ENCODE measurements at regions not wholly inside any gene's neighbourhood (a gene's known extent, or its start where the extent isn't known, plus 50 kb on each side); places are given as distances from the start of the nearest gene placed in this dataset.
"Not testable (repeated sequence)": the region's sequence is repeated elsewhere in the genome, so short reads cannot be mapped to it uniquely, and the experiment has no call there.

DNA sequence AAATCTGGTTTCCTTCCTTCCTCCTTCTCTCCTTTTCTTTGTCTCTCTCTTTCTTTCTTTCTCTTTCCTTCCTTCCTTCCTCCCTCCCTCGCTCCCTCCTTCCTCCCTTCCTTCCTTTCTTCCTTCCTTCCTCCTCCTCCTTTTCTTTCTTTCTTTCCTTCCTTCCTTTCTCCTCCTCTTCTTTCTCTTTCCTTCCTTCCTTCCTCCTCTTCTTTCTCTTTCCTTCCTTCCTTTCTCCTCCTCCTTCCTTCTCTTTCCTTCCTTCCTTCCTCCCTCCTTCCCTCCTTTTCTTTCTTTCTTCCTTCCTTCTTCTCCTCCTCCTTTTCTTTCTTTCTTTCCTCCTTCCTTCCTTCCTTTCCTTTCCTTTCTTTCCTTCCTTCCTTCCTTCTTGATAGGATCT is 61.2 kb downstream of the VIP start:
- DNase-seq: no peak

DNA sequence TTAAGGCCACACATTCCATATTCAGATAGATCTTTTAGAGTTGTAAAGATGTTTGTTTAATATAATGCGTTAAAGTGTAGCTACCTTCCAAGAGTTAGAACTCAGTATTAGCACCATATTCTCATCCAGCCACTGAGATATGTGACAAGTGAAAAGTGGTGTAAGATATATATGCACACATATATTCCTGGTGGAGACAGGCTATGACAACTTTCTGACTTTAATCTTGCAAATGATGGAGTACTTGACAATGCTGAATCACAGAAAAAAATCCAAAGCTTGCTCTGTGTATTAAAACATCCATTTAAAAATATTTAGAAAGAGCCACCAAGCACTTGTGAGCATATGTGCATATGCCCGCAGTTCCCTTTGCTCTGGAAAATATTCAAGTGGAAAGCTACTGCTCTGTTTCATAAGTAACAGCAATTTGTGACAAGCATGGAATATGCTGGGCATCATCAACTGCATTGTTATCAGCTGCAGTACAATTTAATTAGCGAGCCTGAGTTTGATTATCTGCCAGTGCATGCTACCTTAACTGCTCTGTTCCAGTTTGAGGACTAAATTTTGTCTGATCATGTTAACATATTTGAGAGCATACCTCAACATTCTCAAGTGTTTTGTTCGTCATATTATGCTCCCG is 64.8 kb downstream of the VIP start:
- DNase-seq: no peak

DNA sequence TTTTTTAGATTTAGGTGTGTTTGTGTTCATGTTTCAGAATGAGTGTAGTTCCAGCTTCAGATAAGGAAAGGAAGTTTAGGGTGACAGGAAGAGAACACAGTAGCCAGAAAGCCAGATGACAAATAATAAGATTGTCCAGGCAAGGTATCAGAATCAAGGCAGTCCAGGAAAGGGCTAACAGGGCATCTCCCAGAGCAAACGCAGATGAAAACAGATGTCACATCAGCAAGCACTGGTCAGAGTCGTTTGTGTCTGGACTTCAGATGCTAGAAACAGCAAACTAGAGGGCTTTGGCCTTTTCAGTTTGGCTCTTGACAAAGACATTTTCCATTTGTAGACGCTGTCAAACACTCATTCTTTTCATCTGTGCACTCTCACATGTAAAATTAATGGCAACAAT is 65.5 kb downstream of the VIP start:
- no peak for DNase-seq

DNA sequence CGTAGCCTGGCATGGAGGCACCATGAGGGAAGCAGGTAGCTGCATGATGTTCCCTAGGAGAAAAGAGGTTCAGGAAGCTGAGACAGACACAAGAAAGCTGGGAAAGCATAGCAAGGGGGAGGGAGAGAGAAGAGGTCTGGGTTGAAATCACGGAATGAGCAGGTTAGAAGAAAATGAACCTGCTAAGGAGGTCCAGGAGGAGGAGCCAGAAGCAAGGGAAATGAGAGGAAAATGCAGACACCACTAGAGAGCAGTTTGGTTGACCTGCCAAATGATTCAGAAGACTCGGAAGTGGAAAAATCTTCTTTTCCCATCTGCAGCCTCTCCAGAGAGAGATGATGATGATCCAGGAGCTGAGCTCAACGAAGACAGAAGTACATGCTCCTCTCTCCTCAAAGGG is 70.9 kb downstream of the VIP start:
- no peak for DNase-seq

DNA sequence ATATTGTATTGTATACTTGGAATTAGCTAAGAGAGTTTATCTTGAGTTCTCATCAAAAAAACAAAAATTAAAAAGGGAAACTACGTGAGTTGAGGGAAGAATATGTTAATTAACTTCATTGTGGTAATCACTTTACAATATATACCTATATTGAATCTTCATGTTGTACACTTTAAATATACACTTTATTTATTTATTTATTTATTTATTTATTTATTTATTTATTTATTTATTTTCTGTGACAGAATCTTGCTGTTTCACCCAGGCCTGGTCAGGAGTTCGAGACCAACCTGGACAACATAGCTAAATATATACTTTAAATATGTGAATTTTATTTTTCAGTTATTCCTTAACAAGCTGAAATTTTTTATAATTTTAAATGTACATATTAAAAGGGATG is 74.1 kb downstream of the VIP start:
- no peak for DNase-seq

DNA sequence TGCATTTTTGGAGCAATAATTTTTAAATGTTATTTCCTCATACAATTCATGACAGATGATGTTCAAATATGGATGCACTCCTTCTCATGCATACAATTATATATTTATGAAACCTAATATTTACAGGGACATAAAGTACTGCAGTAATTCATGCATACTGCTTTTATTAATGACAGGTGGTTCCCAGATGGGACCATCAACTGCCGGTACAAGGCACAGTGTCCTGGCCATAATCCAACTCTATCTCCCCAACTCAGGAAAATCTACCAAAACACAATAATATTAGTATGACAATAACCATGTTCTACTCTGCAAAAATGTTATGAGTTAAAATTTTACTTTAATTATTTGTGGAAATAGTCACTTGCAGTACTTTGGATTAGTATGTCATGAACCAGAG is 77.8 kb downstream of the VIP start:
- DNase-seq: no peak

DNA sequence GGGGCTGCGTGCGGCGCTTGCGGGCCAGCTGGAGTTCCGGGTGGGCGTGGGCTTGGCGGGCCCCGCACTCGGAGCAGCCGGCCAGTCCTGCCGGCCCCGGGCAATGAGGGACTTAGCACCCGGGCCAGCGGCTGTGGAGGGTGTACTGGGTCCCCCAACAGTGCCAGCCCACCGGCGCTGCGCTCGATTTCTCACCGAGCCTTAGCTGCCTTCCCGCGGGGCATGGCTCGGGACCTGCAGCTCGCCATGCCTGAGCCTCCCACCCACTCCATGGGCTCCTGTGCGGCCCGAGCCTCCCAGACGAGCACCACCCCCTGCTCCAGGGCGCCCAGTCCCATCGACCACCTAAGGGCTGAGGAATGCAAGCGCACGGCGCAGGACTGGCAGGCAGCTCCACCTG is 83.8 kb downstream of the VIP start:
- not testable (repeated sequence) for DNase-seq

DNA sequence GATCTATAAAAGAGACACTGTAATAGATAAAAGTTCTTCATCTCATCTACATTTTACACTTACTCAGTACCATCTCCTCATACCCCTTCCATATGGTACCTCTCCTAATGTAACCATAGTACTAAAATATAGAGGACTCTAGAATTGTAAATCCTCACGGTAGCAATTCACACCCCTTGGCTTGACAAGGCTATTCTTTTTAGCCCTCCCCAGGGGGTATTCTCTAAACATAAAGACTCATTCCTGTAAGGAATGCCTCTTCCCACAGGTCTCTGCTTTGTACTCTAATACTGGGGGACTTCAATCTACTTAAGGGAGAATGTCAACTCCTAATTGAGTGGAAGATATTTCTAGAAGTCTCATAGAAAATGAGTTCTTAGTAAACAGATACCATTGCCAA is 85.9 kb downstream of the VIP start:
- DNase-seq: no peak

DNA sequence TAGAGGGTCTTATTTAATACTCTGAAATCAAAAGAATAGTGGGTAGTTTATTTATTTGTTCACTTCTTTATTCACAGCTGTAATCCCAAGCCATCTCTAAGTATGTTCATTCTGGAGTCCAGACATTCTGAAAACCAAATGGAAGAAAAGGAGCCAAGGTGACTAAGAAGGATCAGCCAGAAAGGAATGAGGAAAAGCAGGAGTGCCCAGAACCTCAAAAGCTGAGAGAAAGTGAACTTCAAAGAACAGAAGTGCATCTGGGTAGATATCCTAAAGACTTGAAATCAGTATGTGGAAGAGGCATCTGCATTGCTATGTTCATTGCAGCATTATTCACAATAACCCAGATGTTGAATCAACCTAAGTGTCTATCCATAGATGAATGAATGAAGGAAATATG is 94.8 kb downstream of the VIP start:
- DNase-seq: no peak

DNA sequence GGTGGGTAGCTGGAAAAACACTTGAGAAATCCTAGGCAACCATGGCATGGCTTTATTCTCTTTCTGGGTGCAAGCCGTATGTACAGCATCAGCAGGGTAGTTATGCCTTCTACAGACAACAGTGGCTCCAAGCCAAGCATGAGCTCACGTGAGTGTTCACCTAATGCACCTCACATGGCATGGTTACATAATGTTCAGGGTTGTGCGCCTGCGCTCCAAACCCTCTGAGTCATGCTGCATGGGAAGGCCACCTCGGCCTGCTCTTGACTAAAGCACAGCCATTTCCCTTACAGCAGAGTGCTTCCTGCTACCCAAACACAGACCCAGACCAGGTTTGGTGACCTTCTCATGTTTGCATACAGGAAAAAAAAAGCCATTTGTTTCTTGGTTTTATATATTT is 96.2 kb downstream of the VIP start:
- DNase-seq: no peak

DNA sequence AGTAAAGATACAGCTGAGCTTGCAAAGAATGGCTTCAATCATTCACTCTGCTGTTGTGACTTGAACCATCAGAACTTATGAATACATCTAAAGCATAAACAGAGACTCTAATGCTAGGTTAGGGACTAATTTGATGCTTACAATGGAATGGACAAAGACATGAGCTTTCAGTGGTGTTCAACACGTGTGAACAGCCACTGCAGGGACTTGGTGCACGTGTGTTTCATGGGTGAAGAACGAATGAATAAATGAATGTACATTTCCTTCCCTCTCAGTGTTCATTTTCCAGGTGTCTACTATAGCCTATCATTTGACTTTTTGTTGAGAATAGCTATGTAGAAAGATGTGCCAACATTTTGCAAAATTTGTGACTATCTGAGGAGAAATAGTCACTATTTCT is 98.3 kb downstream of the VIP start:
- no peak for DNase-seq

DNA sequence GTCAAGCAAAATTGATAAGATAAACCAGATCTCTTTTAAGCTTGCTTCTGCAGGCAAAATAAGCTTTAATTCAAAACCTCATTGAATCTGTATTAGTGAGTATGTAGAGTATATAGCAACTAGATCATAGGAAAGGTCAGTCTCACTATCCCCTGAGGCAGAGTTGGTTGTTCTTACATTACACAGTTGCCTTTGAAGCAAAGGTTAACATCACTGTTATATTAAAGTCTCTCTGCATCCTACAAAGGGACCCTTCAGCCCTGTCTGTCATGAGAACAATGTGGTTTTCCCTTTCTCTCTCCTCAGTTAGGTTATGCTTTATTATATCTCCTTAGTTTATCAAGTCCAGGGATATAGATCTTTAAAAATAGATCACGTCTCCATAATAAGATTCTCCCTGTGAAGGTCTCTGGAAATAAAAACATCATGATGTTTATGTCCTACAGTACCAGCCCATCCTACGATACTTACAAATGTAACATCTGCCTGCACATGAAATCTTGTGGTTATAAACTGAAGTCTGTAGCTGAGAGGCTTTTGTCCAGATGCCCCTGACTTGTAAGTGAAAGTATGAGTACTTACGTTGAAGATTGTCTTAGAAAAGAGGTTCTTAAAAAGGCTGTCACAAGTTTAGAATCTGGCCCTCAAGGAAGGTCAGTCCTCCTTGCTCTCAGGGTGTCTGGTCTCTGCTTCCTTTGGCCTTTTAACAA is 103.6 kb downstream of the VIP start:
- DNase-seq: no peak

DNA sequence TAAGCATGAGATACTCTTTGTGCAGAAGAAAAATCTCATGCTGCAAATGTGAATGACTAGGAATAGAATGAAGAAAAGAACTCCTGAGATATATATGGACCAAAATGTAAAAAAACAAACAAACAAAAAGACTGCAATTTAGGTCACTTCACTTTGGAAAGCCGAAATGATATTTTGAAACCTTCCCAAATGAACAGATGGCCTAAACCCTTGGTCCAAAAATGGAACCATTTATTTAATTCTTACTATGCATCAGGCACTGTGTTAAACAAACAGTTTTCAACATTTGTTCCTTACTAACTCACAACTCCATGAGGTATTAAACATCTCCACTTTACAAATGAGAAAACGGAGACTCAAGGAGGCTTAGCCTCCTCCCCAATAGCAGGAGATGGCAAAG is 107.5 kb downstream of the VIP start:
- no peak for DNase-seq

DNA sequence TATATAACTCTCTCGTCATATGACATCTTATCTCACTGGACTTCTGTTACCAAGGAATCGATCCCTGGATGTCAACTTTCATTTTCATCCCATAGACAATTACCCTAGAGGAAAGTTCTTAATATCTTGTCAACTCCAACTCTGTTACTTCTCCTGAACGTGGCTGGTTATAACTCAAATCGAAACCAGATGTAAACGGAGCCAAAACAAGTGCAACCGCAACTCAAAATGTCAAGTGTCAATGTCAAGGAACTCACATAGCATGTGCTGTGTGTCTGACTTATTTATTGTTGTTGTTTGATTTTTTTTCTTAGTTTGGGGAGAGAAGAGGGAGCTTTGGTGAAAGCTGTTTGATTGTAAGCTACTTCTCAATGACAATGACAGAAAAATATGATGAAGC is 108.6 kb downstream of the VIP start:
- DNase-seq: no peak

DNA sequence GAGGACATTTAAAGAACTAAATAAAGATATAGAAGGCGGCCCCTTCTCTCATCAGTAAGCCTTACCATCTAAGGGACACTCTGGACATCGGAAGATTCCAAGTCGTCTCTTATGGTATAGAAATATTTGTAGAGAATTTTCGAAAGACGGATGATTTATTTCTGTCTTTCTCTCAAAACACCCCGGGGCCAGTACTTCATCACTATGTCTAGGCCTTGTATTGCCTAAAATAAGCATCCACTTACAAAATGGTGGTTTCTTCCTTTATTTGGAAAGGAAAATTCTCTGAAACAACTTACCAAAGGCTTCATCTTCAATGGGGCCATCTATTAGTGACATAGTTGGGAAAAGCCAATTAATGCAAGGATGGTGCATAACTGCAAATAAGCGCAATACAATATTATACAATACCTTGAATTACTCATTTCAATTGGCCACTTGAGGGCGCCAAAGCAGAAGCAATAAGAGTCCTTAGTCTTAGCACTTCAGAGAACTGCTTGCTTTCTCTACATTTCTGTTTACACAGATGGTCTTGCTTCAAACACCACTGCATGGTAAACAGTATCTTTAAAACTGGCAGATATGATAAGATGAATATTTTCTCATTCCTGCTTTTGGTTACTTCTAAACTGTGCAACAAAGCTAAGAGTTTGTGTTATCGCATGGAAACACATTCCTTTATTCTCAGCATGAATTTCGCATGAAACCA is 113.2 kb downstream of the VIP start:
- peak; percentile 54 for DNase-seq

DNA sequence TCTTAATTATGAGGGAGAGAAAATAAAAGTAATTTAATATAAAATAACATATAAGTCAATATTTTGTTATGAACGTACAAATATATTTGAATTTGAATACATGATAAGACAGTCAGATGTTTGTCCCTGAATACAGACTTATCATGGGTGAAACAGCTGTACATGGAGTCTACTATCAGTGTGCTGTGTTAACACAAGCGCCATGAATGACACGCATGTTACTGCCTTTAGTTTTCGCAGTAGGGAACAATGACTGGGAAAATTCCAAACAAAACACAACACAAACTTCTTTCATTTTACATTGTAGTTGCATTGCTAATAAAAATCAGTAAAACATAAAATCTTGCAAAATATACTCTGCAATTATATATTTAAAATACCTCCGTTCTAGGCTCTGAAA is 108.6 kb downstream of the FBXO5 start:
- DNase-seq: no peak

DNA sequence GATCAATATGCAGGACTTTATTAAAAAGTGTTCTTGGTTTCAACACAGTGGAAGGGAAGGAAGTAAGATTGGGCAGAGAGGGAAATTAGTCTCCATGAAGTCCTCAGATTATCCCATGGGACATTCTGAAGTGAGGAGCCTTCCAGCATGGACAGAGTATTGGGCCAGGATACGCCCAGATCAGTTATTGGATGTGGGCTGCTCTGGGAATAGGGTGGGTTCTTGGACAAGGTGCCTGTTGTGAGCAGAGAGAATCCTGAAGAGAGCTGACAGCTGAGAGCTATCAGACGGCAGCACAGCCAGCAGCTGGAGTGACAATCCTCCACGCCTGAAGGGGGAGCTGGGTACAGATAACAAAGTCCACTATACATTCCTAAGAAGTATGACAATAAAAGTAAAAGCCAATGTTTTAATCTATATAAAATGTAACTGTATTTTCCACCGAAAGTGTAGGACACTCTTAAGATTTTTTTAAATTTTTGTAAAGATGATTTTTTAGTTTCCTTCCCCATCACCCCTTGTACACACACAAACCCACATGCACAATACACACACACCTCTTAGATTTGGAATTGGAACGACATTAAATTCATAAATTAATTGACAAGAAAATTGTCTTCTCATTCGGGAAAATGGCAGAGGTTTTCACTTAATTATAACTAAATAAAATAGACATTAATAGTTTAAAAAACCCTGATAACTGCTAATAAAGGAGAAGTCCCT is 107.8 kb downstream of the FBXO5 start:
- DNase-seq: no peak

DNA sequence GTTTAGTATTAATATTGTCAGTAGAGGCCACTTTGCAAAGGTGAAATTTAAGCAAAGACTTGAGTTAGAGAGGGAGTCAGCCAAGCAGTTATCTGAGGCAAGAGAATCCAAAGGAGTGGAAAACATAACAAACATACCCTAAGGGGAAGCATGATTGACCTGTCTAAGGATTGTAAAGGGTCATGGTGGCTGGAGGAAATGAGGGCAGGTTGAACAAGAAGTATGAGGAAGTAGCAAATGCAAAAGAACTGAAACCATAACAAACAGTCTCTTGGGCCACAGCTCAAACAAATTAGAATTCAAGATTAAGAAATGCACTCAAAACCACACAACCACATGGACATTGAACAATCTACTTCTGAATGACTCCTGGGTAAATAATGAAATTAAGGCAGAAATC is 103.2 kb downstream of the FBXO5 start:
- no peak for DNase-seq

DNA sequence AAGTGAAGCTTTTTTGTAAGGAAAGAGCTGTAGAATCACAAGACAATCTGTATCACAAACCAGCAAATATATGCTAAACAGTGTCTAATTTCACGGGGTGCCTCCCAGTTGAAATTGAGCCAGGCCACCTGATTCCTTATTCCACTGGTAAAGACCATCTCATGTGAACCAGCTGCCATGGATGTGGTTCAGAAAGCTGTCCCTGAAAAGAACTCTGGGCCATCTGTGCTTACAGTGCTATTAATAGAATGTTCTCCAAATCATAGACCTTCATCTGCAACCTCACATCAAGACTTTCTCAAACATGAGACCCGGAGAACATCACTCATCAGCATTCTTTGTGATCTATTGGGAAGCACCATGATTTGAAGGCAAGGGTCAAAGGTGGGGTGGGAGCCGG is 89.7 kb downstream of the FBXO5 start:
- no peak for DNase-seq

DNA sequence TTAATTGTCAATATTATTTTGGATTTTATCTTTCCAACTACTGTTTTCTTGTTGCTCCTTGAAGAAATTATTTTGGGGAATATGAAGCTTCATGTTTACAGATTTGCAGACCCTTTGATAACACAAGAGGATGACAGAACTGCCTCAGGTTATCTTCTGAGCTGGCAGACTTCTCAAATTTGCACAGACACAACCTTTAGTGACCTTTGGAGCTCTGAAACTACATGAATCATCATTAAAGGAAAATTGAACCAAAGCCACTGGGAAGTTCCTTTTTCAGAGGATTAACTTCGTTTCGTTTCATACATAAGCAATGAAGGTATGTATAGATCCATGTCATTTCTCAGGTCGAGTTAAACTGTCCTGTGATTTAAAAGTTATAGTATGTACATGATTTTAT is 85.9 kb downstream of the FBXO5 start:
- DNase-seq: no peak

DNA sequence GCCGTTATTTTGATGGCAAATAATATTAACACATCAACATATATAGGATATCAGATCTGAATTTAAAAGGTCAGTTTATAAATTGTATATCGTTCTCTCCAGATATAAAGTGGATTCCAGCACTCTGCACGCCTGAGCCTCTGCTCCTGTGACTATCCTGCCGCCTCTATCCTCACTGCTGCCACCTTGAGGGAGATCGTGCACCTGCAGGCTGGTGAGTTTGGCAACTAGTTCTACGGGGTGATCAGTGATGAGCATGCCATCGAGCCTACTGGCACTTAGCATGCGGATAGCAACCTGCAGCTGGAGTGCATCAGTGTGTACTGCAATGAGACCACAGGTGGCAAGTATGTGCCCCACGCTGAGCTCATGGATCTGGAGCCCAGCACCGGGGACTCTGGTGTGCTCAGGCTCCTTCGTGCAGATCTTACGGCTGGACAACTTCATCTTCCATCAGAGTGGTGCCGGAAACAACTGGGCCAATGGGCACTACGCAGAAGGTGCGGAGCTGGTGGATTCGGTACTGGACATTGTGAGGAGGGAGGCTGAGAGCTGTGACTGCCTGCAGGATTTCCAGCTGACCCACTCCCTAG is 84.9 kb downstream of the FBXO5 start:
- peak; percentile 64 for DNase-seq

DNA sequence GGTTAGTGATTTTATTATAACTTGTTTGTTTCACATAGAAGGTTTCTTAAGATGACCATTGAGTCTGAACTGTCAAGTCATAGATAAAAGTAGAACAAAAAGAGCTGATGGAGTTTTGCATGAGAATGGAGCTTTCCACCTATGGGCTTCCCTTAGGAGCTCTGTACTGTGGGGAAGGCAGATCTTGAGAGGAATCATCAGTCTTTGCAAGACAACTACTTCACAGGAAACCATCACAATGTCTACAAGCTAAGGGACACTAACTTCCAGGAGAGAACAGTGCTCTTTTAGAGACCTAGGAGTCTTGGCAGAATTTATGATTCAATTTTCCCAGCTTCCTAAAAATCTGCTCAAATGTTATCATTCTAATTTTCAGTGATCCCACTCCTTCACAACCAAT is 78.2 kb downstream of the FBXO5 start:
- no peak for DNase-seq

DNA sequence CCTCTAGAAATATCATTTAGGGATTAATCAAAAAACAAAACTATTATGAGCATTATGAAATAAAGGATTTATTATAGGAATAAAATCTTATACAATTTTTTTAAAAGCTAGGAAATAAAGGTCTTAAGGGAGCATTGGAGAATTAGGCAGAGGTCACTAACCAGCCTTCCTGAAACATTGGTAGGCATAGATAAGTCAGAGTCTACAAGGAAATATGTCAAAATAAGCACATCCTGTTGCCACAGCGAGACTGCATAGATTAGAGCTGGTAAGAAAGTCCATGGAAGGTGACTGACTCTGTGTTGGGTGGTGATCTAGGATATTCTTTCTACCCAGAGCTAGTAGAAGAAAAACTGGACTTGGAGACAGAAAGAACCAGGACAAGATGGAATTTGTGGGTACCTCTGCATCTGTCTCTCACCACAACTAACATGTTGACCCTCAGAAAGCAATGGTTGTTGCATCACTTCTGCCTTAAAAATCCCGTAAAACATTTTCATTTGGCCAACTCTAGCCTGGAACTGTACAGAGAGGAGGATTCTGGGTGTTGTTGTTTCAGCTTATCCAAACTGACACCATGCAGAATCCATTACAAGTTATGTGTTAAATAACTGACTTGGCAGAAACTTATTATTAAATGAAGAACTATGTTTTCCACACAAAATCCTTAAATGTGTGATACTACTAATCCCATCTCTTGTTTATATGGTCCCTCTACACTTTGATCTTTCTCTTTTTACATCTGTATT is 77.1 kb downstream of the FBXO5 start:
- DNase-seq: no peak

Measured in stimulated activated CD4-positive, alpha-beta T cell treated with anti-CD3 and anti-CD28 coated beads, Interleukin-12 subunit alpha, Interleukin-12 subunit beta, amount 100 ng/mL, for 4 hours (primary cell).